Right ventricle myocardium inferior (tissue), 1 donor: ENCODE measurements at regions not wholly inside any gene's neighbourhood (a gene's known extent, or its start where the extent isn't known, plus 50 kb on each side); places are given as distances from the start of the nearest gene placed in this dataset.

Experiments
- ATAC-seq: fragments of 200-7000 bp; cut with Tn5 transposase; one replicate; pipeline ENCODE4 v1.9.1; 2020; ENCODE audit warnings: mild to moderate bottlenecking, moderate library complexity
- DNase-seq: peaks from one replicate; pipeline ENCODE4 v3.0.0; 2021; ENCODE audit errors: missing footprints
- intact Hi-C: fragments of 100-400 bp; cut with DNase I; formaldehyde crosslinking; loops from one replicate; pipeline ENCODE4 v1.11.0; 2022
- donor health status: DM: no; HTN: yes; CAD: no; lungs with severe emphysema.

DNA sequence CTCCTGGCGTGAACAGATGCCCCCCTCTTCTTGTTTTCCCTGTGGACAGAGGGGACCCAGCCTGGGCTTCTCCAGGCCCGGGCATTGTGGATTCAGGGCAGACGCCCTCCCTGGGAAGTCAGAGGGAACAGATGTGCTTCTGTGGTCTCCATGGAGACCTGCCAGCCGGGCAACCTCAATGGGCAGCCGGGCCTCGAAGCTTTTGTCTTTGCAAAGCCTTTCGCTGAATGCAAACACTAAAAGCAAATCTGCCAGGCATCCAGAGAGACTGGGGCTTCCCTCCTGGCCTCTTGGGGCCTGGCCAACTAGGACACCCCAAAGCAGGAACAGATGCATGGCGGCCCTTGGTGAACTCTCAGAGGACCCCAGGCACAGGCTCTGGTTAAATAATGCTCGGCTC is 370.0 kb upstream of the SULF2 start:
- intact Hi-C loops, result no loop called here
- no peak for DNase-seq
- no peak for ATAC-seq

DNA sequence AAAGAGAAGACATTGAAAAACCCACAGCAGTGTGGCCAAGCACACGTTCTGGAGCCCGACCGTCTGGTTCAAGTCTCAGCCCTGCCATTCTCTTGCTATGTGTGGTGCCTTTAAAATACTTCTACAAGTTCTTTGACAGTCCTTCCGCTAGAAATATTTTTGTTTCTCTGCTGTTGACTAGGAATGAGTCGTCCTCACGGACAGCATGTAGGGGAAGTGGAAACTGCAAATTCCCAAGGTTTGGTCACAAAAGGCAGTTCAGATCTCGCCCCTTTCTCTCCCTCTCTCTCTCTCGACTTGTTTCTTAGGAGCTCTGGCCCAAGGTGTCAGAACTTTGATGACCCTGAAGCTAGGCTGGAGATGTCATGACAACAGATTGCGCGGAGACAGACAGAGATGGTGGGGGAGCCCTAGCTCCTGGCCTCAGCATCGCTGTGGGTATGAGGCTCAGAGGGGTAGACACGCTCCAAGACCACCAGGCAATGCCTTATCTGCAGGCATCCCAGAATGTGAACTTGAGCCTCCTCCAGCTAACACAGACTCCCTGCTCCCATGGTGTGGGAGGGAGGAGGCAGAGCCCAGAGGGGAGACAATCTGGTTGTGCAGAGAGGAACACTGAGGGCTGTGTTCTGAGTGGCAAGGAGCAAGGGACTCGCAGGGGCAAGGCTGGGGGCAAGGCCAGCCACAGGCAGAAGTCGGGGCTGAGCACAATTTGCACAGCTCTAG is 368.9 kb upstream of the SULF2 start:
- ATAC-seq (no peak), DNase-seq (no peak)
- intact Hi-C loops, result no loop called here

DNA sequence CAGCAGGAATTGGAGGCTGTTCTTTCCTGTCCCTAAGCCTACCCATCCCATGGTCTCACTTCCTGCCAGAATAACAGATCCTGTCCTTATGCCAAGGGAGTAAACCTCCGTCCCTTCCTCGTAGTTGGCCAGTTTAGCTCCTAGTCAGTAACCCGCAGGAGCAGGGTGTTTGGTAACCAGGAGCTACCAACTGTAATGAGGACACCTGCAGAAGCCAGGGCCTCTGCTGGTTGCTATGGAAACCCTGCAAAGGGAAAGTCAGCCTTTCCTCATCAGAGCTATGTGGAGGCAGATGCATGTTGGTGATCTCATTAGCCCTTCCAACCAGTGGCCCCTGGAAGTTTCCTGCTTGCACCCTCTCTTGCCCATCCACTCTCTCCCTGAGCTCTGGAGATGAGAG is 368.2 kb upstream of the SULF2 start:
- DNase-seq, result no peak
- intact Hi-C loops, result no loop called here
- no peak for ATAC-seq

DNA sequence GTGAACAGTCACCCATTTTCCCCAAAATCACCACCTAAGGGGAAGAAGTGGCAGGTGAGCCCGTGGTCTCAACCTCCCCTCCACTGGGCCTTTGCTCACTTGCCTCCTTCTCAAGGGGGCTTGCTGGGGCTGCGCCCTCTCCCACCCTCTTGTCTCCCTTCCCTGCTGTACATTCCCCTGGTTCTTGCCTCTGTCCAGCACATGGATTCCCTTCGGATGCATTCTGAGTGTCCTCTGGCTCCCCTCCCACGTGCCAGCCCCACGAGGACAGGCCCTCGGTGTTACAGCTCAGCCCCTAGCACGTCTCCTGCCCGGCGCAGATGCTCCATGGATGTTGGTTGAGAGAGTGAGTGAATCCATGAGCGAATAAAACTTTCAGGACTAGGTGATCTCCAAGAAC is 367.8 kb upstream of the SULF2 start:
- no peak for ATAC-seq
- DNase-seq, result no peak
- intact Hi-C loops, result no loop called here

DNA sequence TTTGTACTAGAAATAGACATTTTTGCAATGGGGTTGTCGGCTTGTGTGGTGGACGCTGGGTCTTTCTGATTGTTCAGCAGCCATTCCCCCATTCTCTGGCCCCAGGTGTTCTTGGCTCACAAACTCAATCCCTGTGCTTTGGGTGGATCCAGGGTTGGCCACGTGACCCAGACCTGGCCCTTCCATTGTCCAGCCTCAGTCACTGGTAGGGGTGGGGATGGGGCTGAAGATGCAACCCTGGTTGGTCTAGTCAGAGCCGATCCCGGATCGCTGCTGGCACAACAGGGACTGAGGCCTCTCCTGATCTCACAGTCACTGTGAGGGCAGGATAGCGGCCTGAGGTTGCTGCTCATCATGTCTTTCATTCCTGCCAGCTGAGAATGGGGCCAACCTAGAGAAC is 365.3 kb upstream of the SULF2 start:
- intact Hi-C loops, result no loop called here
- DNase-seq (no peak), ATAC-seq (no peak)

DNA sequence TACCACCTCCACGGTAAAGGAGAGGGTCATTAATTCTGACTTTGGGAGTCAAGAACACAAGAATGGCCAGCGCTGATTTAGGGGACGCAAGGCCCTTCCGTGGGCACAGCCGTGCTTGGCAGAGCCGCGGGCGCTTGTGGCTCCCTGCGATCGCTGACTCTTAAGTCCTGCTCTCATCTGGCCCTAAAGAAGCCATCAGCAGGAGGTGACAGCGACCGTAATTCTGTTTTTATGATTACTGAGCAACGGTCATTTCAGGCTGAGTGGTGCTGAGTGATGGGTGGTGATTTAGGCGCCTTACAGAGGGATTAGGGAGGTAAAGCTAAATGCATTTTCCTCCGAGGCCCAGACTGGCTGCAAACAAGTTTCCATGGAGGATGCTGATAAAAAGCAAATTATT is 364.6 kb upstream of the SULF2 start:
- no peak for DNase-seq
- intact Hi-C loops, result no loop called here

DNA sequence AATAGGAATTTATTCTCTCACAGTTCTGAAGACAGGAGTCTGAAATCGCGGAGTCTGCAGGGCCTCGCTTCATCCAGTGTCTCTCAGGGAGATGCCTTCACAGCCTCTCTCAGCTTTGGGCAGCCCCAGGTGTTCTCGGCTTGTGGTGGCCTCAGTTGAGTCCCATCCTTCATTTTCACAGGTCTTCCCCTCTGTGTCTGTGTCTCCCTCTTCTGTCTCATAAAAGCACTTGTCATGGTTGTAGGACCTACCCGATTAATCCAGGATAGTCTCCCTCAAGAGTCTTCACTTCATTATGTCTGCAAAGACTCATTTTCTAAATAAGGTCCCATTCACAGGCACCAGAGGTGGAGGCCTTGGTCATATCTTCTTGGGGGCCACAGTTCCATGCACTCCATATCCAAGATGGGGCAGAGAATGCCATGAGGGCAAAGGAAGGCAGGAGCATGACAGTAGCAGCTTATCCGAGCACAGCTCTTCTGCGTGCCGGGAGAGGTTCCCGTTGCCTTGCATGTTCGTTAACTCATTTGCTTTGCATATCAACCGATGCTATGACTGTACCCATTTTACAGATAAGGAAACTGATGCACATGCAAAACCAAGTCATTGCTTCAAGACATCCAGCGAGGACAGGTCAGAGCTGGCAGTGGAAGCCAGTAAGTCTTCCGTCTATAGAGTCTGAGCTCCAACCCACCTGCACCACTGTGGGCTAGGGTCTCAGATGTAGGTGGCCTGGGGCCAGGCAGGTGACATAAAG is 363.8 kb upstream of the SULF2 start:
- intact Hi-C loops, result no loop called here
- DNase-seq, result no peak
- no peak for ATAC-seq

More for the DNA sequence above, 364.6 kb upstream of the SULF2 start:
- no peak for ATAC-seq

DNA sequence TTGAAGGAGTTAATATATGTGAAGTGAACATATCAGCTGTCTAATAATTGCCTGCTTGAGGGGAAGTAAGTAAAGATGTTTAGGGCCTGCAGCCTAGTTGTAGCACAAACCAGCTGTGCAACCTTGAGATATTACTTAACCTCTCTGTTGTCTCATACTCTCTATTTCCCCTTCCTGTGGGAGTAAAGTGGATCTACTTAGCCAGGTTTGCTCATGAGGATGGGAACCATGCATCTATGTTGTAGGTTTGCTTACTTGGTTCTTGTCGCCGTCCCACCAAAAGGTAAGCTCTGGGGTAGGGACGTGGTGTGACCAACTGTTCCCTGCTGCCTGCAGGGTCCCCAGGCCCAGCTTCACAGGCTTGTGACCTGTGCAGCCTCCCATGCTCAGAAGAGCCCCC is 362.7 kb upstream of the SULF2 start:
- no peak for ATAC-seq
- intact Hi-C loops, result no loop called here
- DNase-seq, result no peak

DNA sequence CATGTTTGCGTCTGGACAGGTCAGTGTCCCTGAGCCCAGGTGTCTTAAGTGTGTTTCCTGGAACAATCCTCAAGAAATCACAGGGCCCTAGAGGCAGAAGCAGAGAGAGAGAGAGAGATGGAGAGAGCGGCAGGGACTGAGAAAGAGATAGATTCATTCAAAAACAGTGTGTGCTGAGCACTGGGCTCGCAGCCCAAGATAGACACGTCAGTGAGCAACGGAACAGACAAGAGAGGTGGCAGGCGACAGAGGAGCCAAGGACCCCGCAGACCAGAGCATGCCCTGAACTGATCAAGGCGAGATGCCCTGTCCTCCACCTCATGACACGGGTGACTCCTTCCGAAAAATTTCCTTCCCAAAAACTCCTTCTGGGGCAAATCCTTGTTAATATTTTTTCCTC is 362.0 kb upstream of the SULF2 start:
- no peak for DNase-seq
- ATAC-seq, result no peak
- intact Hi-C loops, result no loop called here

DNA sequence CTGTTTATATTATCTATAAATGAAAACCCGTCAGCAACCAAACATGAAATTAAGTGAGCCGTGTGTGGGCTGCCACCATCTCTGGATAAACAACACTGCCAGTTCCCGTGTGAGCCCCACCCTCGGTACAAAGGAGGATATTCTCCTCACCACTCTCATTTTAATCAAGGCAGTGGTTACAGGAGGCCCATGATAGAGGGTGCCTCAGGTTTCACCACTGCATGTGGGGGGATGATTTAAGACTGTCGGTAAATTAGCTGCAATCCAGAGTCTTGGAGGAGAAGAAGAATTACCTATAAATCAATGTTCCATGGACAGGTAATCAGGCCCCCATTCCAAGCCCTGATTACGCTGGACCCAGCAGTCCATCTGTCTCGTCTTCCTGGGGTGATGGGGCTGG is 361.6 kb upstream of the SULF2 start:
- intact Hi-C loops, result no loop called here
- ATAC-seq, result no peak
- DNase-seq, result no peak

DNA sequence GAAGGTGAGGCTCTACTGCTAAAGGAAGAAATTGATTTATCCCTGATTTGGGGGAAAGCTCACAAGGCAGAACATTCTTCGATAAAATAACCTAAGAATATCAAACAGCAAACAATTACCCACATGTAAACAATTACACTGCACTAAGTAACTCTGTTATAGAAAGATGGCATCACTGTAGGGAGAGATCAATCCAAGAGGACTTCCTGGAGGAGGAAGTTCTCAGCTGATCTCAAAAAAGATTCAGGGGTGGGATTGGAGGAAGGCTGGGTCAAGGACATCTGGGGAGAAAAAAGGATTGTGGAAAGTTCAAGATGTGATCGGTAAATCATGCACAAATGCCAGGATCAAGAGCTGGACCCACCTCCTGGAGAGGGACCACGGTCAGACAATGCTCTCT is 361.0 kb upstream of the SULF2 start:
- intact Hi-C loops, result no loop called here
- no peak for DNase-seq
- no peak for ATAC-seq

DNA sequence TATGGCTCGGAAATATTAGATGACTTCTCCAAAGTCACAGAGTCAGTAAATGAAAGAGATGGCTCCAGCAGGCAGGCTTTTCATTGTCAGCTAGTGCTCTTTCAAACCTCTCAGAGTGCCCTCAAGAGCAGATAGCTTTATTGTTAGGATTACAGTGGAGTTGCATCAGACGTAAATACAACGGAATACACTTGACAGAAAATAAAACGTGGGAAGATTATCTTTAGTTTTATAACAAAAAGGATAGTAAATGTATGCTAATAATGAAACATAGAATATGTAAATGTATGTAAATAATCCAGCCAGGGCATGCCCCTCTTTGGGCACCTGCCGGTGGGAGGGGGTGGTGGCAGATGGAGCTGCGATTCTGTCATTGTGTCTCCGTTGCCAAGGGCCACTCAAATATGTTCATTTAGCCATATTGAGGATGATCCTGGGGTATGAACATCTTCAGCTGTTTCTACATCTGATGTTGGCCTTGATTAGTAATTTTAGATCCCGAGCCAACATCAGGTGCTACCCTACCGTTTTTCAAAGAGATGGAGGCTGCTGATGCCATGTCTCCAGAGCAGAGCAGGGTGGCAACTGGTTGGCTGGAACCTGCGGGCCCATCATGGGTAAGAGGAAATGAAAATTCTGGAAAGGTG is 358.3 kb upstream of the SULF2 start:
- intact Hi-C loops, result no loop called here
- DNase-seq (no peak), ATAC-seq (no peak)

DNA sequence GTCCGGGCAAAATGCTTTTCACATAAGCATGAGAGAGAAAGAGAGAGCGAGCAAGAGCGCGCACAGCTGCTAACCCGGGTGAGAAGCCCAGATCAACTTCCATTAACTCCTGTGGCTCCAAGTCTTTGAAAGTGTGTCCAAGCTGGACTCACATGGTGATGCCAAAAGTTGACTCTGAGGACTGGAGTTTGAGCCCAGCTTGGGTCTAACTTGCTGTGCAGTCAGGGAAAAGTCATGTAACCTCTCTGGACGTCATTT is 357.2 kb upstream of the SULF2 start:
- intact Hi-C loops, result no loop called here
- no peak for DNase-seq
- ATAC-seq, result no peak

DNA sequence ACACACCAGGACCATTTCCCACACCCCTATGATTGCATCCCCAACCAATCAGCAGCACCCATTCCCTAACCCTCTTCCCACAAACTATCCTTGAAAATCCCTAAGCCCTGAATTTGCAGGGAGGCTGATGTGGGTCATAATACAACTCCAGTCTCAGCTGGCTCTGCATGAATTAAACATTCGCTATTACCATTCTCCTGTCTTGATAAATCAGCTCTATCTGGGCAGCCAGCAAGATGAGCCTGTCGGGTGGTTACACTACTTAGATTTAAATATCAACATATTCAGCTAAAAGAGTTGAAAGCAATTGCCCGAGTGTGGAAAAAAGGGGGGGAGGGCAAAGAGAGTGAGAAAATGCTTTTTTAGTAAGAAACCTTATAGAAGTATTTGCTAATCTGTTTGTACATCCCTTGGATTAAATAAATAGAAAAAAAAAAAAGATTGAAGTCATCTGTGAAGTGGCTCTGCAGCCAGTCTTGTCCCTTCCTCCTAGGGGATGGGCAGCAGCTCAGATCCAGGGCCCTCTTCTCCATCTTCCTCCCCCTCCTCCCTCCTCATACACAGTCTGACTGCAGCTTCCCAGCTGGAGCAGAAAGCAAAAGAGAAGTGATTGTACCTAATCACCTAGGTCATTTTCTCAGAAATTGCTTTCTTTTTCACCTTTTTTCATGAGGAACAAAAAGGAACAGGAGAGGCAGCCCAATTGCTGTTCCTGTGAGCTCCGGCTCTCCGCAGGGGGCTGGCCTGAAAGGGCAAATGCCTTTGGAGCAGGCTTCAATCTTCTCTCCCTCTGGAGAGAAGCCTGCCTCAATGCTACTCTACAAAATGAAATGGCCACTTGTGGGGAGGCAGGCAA is 356.6 kb upstream of the SULF2 start:
- intact Hi-C loops, result no loop called here
- no peak for ATAC-seq

DNA sequence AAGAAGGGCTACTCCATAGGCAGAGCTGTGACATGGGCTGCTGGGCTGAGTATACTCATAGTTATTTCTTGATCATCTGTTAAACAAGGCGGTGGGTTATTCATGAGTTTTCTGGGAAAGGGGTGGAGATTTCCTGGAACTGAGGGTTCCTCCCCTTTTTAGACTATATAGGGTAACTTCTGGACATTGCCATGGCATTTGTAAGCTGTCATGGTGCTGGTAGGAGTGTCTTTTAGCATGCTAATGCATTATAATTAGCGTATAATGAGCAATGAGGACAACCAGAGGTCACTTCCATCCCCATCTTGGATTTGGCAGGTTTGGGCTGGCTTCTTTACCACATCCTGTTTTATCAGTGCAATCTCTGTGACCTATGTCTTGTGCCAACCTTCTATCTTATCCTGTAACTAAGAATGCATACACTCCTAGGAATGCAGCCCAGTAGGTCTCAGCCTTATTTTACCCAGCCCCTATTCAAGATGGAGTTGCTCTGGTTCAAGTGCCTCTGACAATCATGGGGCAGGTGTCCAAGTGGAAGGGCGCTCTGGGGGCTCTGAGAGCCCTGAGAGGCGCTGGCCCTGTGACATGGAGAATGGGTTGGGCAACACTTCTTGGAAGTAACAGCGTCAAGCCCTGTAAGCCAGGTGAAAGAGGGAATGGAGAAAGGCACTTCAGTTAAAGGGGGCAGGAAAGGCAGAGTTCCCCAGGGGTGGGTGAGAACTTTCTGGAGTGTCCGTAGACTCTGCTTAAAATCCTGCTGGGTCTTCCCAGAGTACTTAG is 354.2 kb upstream of the SULF2 start:
- intact Hi-C loops, result no loop called here
- no peak for DNase-seq
- no peak for ATAC-seq

More for the DNA sequence above, 356.6 kb upstream of the SULF2 start:
- no peak for DNase-seq

DNA sequence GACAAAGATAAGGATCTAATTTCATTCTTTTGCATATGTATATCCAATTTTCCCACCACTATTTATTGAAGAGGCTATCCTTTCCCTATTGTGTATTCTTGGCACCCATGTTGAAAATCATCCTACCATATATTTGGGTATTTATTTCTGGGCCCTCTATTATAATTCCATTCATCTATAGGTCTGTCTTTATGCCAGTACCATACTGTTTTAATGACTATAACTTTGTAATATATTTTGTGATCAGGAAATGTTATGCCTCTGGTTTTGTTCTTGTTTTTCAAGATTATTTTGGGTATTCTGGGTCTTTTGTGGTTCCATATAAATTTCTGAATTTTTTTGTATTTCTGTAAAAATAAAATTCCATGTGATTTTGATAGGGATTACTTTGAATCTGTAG is 347.6 kb upstream of the SULF2 start:
- no peak for DNase-seq
- no peak for ATAC-seq
- intact Hi-C loops, result no loop called here

DNA sequence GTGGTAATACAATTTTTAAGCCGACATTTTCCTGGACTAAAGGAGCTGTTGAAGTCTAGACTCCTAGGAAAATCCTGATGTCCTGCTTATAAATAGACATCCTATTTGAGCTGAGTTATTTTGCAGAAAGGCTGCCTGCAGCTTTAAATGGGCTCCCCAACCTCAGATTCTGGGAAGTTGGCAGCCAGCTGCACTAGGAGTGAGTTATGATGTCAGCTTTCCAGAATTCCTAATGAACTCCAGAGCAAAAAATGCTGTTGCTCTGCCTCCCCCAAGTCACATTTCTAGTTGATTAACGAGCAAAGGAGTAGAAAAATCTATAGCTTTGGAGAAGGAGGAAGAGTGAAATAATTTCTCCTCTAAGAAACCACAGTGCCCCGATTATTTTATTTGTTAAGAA is 346.3 kb upstream of the SULF2 start:
- ATAC-seq, result no peak
- no peak for DNase-seq
- intact Hi-C loops, result no loop called here

DNA sequence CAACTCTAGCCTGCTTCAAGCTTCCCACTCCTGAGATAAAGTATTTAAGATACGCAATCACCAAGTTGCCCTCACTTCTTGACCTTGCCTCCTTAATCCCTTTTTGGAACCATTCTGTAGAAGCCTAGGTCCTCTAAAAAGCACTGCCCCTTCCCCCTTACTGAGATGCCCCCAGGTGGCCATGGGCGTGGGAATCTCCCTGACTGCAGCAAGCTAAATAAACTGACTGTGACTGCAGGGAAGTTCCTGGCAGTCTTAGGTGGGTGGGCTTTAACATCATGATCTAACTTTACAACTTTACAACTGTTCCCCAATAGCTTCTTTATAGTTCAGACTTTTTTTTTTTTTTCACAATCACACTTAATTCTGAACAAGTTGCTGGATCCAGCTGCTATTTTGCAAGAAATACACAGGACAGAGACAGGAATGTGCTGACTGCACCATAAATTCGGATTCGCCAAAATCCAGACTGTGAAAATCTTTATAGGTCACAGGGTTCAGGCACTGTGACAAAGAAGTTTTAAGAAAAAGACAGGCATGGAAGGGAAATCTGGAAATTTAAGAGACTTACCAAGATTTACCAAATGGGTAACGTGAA is 344.2 kb upstream of the SULF2 start:
- ATAC-seq (peak; percentile 52), DNase-seq (no peak)
- intact Hi-C loops, result no loop called here

DNA sequence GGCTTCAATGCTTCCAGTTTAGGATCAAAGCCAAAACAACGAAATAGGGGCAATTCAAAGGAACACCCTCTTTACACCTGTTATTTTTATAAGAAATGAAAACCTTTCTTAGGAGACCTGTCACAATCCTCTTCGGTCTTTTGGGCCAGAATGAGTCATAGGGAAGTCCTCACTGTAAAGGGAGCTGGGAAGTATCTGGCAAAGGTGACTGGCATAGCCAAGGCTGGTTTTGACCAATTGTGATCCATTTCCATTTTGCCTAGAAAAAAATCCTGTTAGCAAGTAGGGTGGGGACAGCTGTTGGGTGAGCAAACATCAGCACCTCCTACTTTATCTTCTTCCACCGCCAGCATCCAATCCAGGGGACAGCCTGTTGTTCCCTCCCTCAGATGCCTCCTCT is 343.2 kb upstream of the SULF2 start:
- DNase-seq (no peak), ATAC-seq (no peak)
- intact Hi-C loops, result no loop called here
